ENCODE measurements at regions not wholly inside any gene's neighbourhood (a gene's known extent, or its start where the extent isn't known, plus 50 kb on each side); places are given as distances from the start of the nearest gene placed in this dataset.

GRCh38 chr13:65909501-65909900, 1320.6 kb downstream of the PCDH9 start:
- TF ChIP-seq, protein P1, sequence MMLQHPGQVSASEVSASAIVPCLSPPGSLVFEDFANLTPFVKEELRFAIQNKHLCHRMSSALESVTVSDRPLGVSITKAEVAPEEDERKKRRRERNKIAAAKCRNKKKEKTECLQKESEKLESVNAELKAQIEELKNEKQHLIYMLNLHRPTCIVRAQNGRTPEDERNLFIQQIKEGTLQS (CRISPR knock-in tag; conservative IDR thresholded peaks at IDR 0.05): no peak
- TF ChIP-seq ETV6 (CRISPR knock-in tag; IDR thresholded peaks at IDR 0.05) (no peak), STAT6 (CRISPR knock-in tag; conservative IDR thresholded peaks at IDR 0.05; ENCODE audit: low read depth) (no peak), E2F1 (CRISPR knock-in tag; IDR thresholded peaks at IDR 0.05) (no peak), CREB1 (CRISPR knock-in tag; IDR thresholded peaks at IDR 0.05) (no peak), KAT7 (CRISPR knock-in tag; IDR thresholded peaks at IDR 0.05; ENCODE audit: borderline replicate concordance) (no peak), SOX15 (CRISPR knock-in tag; IDR thresholded peaks at IDR 0.05) (no peak), CBFB (CRISPR knock-in tag; IDR thresholded peaks at IDR 0.05; ENCODE audit: low read depth) (no peak), GABPB1 (CRISPR knock-in tag; IDR thresholded peaks at IDR 0.05) (no peak), USF2 (CRISPR knock-in tag; IDR thresholded peaks at IDR 0.05) (no peak)
- TF ChIP-seq, protein P2, sequence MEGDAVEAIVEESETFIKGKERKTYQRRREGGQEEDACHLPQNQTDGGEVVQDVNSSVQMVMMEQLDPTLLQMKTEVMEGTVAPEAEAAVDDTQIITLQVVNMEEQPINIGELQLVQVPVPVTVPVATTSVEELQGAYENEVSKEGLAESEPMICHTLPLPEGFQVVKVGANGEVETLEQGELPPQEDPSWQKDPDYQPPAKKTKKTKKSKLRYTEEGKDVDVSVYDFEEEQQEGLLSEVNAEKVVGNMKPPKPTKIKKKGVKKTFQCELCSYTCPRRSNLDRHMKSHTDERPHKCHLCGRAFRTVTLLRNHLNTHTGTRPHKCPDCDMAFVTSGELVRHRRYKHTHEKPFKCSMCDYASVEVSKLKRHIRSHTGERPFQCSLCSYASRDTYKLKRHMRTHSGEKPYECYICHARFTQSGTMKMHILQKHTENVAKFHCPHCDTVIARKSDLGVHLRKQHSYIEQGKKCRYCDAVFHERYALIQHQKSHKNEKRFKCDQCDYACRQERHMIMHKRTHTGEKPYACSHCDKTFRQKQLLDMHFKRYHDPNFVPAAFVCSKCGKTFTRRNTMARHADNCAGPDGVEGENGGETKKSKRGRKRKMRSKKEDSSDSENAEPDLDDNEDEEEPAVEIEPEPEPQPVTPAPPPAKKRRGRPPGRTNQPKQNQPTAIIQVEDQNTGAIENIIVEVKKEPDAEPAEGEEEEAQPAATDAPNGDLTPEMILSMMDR (IDR thresholded peaks at IDR 0.05): no peak
